H1 (cell line): ENCODE measurements at regions not wholly inside any gene's neighbourhood (a gene's known extent, or its start where the extent isn't known, plus 50 kb on each side); places are given as distances from the start of the nearest gene placed in this dataset.

ENCODE experiments used
- CTCF ChIA-PET: fragments of 300-600 bp; sonication (Branson Sonifier 250); formaldehyde crosslinking; loops from one replicate; lab custom pipeline; 2021; ENCODE audit not compliant: partially characterized antibody; lab: Charles Lee
- POLR2A ChIA-PET: fragments of 300-600 bp; sonication (Branson Sonifier 250); formaldehyde crosslinking; loops from one replicate; lab custom pipeline; 2021; ENCODE audit warnings: inconsistent platforms; ENCODE audit not compliant: partially characterized antibody; lab: Charles Lee
- DNase-seq, 2 experiments: peaks; one replicate each; pipeline versions ENCODE4 v3.0.0 to v3.0.0-alpha.2; 2010 to 2022; ENCODE audit warnings: low spot score in 2 of 2, low read depth in 1 of 2, mixed read lengths in 1 of 2
- FAIRE-seq: peaks from 2 replicates; lab custom pipeline; 2011; peaks lifted over from hg19 to GRCh38; lab: Jason Lieb, UNC
- H2AFZ ChIP-seq: 2 replicates; pipeline ENCODE4 v1.8.1; 2012; ENCODE audit warnings: low read length, inconsistent platforms
- H2AK5ac ChIP-seq: 2 replicates; pipeline ENCODE4 v1.6.1; 2013; ENCODE audit warnings: low read depth, low read length
- H2BK120ac ChIP-seq: replicated peaks from 2 replicates; pipeline ENCODE3; 2013; ENCODE audit warnings: low read depth, low read length, inconsistent platforms
- H2BK12ac ChIP-seq: 2 replicates; pipeline ENCODE4 v1.6.1; 2013; ENCODE audit warnings: low read depth, low read length
- H2BK15ac ChIP-seq: 2 replicates; pipeline ENCODE4 v1.6.1; 2013; ENCODE audit warnings: low read length
- H2BK20ac ChIP-seq: 2 replicates; pipeline ENCODE4 v1.6.1; 2013; ENCODE audit warnings: low read length
- H2BK5ac ChIP-seq: 2 replicates; pipeline ENCODE4 v1.6.1; 2013; ENCODE audit warnings: low read depth, low read length
- H3K14ac ChIP-seq: 2 replicates; pipeline ENCODE4 v1.6.1; 2013; ENCODE audit warnings: inconsistent platforms; ENCODE audit not compliant: insufficient read length
- H3K18ac ChIP-seq: 2 replicates; pipeline ENCODE4 v1.6.1; 2013; ENCODE audit warnings: low read length; ENCODE audit errors: extremely low read depth
- H3K23ac ChIP-seq: 2 replicates; pipeline ENCODE4 v1.6.1; 2013; ENCODE audit warnings: inconsistent platforms; ENCODE audit not compliant: insufficient read length
- H3K23me2 ChIP-seq: 2 replicates; pipeline ENCODE4 v1.6.1; 2013; ENCODE audit warnings: low read depth, low read length
- H3K27ac ChIP-seq: 2 replicates; pipeline ENCODE4 v1.6.1; 2011; ENCODE audit warnings: low read depth, low read length, inconsistent platforms
- H3K27me3 ChIP-seq, 4 experiments: replicated peaks in 1 of 4; 1 replicate in 1 of 4; 2 replicates in 3 of 4; pipeline versions ENCODE4 v1.6.1 to v1.8.1; 2011 to 2013; ENCODE audit warnings: low read length in 3 of 4, mild to moderate bottlenecking in 3 of 4, inconsistent platforms in 2 of 4, mixed read lengths in 2 of 4, moderate library complexity in 1 of 4; ENCODE audit not compliant: control insufficient read depth in 3 of 4, insufficient read depth in 3 of 4; ENCODE audit errors: extremely low read depth in 1 of 4
- H3K36me3 ChIP-seq, 4 experiments: 2 replicates each; pipeline versions ENCODE4 v1.6.1 to v1.8.1; 2011 to 2013; ENCODE audit warnings: mild to moderate bottlenecking in 4 of 4, low read length in 3 of 4, moderate library complexity in 2 of 4, control low read depth in 1 of 4, inconsistent platforms in 1 of 4; ENCODE audit not compliant: insufficient read depth in 4 of 4, control insufficient read depth in 2 of 4
- H3K4ac ChIP-seq: replicated peaks from 2 replicates; pipeline ENCODE3; 2013; ENCODE audit warnings: low read length, low read depth, mixed read lengths, inconsistent platforms; ENCODE audit not compliant: insufficient read length
- H3K4me1 ChIP-seq, 4 experiments: replicated peaks in 1 of 4; 1 replicate in 1 of 4; 2 replicates in 3 of 4; pipeline versions ENCODE4 v1.6.1 to v1.8.1; 2011 to 2013; ENCODE audit warnings: low read length in 3 of 4, inconsistent platforms in 2 of 4, mixed read lengths in 1 of 4; ENCODE audit not compliant: insufficient read depth in 4 of 4, control insufficient read depth in 3 of 4
- H3K4me2 ChIP-seq, 2 experiments: 2 replicates each; pipeline versions ENCODE4 v1.6.1 to v1.8.1; 2011 to 2013; ENCODE audit warnings: low read depth in 2 of 2, low read length in 2 of 2, control low read depth in 1 of 2, inconsistent platforms in 1 of 2, mild to moderate bottlenecking in 1 of 2; ENCODE audit not compliant: insufficient read depth in 1 of 2
- H3K4me3 ChIP-seq, 4 experiments: fragments of 200-600, 300-600 bp in 1 of 4; sonication (generic), shearing (Covaris generic), sonication (Bioruptor Twin) in 1 of 4; 2 replicates each; pipeline versions ENCODE4 v1.5.1 to v1.8.1; 2011 to 2016; ENCODE audit warnings: low read length in 4 of 4, low read depth in 3 of 4, control low read depth in 2 of 4, inconsistent platforms in 2 of 4, mild to moderate bottlenecking in 2 of 4, mixed read lengths in 1 of 4, moderate library complexity in 1 of 4; ENCODE audit not compliant: insufficient read depth in 2 of 4; ENCODE audit errors: extremely low read depth in 1 of 4
- H3K56ac ChIP-seq: replicated peaks from 2 replicates; pipeline ENCODE3; 2013; ENCODE audit warnings: low read depth, mild to moderate bottlenecking, mixed read lengths, low read length, inconsistent platforms; ENCODE audit not compliant: insufficient read length
- H3K79me1 ChIP-seq: 2 replicates; pipeline ENCODE4 v1.6.1; 2013; ENCODE audit warnings: low read depth, low read length, control low read depth
- H3K79me2 ChIP-seq, 2 experiments: 2 replicates each; pipeline versions ENCODE4 v1.6.1 to v1.8.1; 2012 to 2013; ENCODE audit warnings: low read length in 2 of 2, mild to moderate bottlenecking in 2 of 2, inconsistent platforms in 1 of 2; ENCODE audit not compliant: insufficient read depth in 2 of 2, control insufficient read depth in 1 of 2
- H3K9ac ChIP-seq, 4 experiments: replicated peaks in 1 of 4; 1 replicate in 1 of 4; 2 replicates in 3 of 4; pipeline versions ENCODE4 v1.6.1 to v1.8.1; 2011 to 2013; ENCODE audit warnings: low read depth in 3 of 4, low read length in 3 of 4, control low read depth in 2 of 4, mild to moderate bottlenecking in 2 of 4, moderate library complexity in 2 of 4, inconsistent platforms in 1 of 4; ENCODE audit errors: extremely low read depth in 1 of 4
- H3K9me3 ChIP-seq, 2 experiments: 2 replicates each; pipeline versions ENCODE4 v1.6.1 to v1.8.1; 2012 to 2013; ENCODE audit warnings: mild to moderate bottlenecking in 2 of 2, moderate library complexity in 2 of 2, control low read depth in 1 of 2, inconsistent platforms in 1 of 2, low read depth in 1 of 2, low read length in 1 of 2, mixed read lengths in 1 of 2; ENCODE audit not compliant: insufficient read depth in 2 of 2
- H4K20me1 ChIP-seq, 2 experiments: replicated peaks in 1 of 2; 2 replicates each; pipeline versions ENCODE3 to v1.8.1; 2011 to 2013; ENCODE audit warnings: inconsistent platforms in 2 of 2, low read length in 2 of 2, mild to moderate bottlenecking in 1 of 2; ENCODE audit not compliant: insufficient read depth in 2 of 2, control insufficient read depth in 1 of 2
- H4K5ac ChIP-seq: 2 replicates; pipeline ENCODE4 v1.6.1; 2013; ENCODE audit warnings: low read length, low read depth, mixed read lengths, inconsistent platforms; ENCODE audit not compliant: insufficient read length
- H4K8ac ChIP-seq: 2 replicates; pipeline ENCODE4 v1.8.0; 2013; ENCODE audit warnings: mild to moderate bottlenecking, moderate library complexity, low read length, inconsistent platforms; ENCODE audit not compliant: insufficient read depth; ENCODE audit errors: extremely low read depth
- H4K91ac ChIP-seq: replicated peaks from 2 replicates; pipeline ENCODE3; 2013; ENCODE audit warnings: low read length, mixed read lengths, inconsistent platforms; ENCODE audit not compliant: insufficient read length
- BACH1 ChIP-seq: IDR thresholded peaks from 2 replicates; pipeline ENCODE4 v1.6.1; 2012; ENCODE audit warnings: low read length, improper control_type of control experiment
- CHD2 ChIP-seq: IDR thresholded peaks from 2 replicates; pipeline ENCODE4 v1.6.1; 2012; ENCODE audit warnings: low read length, improper control_type of control experiment
- CREB1 ChIP-seq: IDR thresholded peaks from 2 replicates; pipeline ENCODE4 v1.6.1; 2012; ENCODE audit warnings: inconsistent platforms
- EZH2 ChIP-seq: fragments of 200-600 bp; sonication (generic); IDR thresholded peaks from 2 replicates; pipeline ENCODE4 v1.7.1; 2012; ENCODE audit warnings: low read depth, mild to moderate bottlenecking, moderate library complexity, low read length, inconsistent platforms; ENCODE audit not compliant: severe bottlenecking
- GABPA ChIP-seq: IDR thresholded peaks from 2 replicates; pipeline ENCODE4 v1.6.1; 2011; ENCODE audit warnings: mild to moderate bottlenecking, low read length, moderate library complexity, borderline replicate concordance; ENCODE audit not compliant: insufficient read depth
- POU5F1 ChIP-seq: IDR thresholded peaks from 2 replicates; pipeline ENCODE4 v1.6.1; 2011; ENCODE audit warnings: low read depth, mild to moderate bottlenecking, low read length, moderate library complexity
- RBBP5 ChIP-seq: IDR thresholded peaks from 2 replicates; pipeline ENCODE4 v1.7.1; 2012; ENCODE audit warnings: low read depth, mild to moderate bottlenecking, inconsistent platforms, low read length, moderate library complexity, borderline replicate concordance
- RFX5 ChIP-seq: IDR thresholded peaks from 2 replicates; pipeline ENCODE4 v1.6.1; 2011; ENCODE audit warnings: low read depth, low read length, improper control_type of control experiment, borderline replicate concordance
- RXRA ChIP-seq: IDR thresholded peaks from 2 replicates; pipeline ENCODE4 v1.6.1; 2011; ENCODE audit warnings: low read depth, mild to moderate bottlenecking, low read length, moderate library complexity; ENCODE audit not compliant: insufficient read depth
- SIX5 ChIP-seq: IDR thresholded peaks from 2 replicates; pipeline ENCODE4 v1.6.1; 2011; ENCODE audit warnings: mild to moderate bottlenecking, low read depth, low read length
- SP4 ChIP-seq: IDR thresholded peaks from 2 replicates; pipeline ENCODE4 v1.6.1; 2012; ENCODE audit warnings: low read length, inconsistent platforms
- TAF1 ChIP-seq: IDR thresholded peaks from 2 replicates; pipeline ENCODE4 v1.6.1; 2011; ENCODE audit warnings: mild to moderate bottlenecking, low read depth, low read length
- TCF12 ChIP-seq: IDR thresholded peaks from 2 replicates; pipeline ENCODE4 v1.6.1; 2011; ENCODE audit warnings: low read depth, mild to moderate bottlenecking, low read length
- TEAD4 ChIP-seq: IDR thresholded peaks from 2 replicates; pipeline ENCODE4 v1.6.1; 2012; ENCODE audit warnings: low read depth, low read length, inconsistent platforms, mixed read lengths
- WGBS, 2 experiments: shearing (Covaris generic) in 1 of 2; methylation state at CpG; one replicate each; pipeline versions ENCODE4 v1.1.6 to v1.1.7; 2013 to 2015; ENCODE audit warnings: low lambda C conversion rate in 2 of 2, mixed read lengths in 2 of 2, inconsistent platforms in 1 of 2, low coverage in 1 of 2, missing lambda C conversion rate in 1 of 2; ENCODE audit not compliant: insufficient replicate concordance in 2 of 2, insufficient coverage in 1 of 2, insufficient read length in 1 of 2; ENCODE audit errors: extremely low coverage in 1 of 2, missing lambda C conversion rate in 1 of 2; 5-methylcytosine and 5-hydroxymethylcytosine counted together
- TF ChIP-seq, protein P1 (sequence below): IDR thresholded peaks from 2 replicates; pipeline ENCODE4 v1.6.1; 2011; ENCODE audit warnings: low read length, improper control_type of control experiment

DNA sequence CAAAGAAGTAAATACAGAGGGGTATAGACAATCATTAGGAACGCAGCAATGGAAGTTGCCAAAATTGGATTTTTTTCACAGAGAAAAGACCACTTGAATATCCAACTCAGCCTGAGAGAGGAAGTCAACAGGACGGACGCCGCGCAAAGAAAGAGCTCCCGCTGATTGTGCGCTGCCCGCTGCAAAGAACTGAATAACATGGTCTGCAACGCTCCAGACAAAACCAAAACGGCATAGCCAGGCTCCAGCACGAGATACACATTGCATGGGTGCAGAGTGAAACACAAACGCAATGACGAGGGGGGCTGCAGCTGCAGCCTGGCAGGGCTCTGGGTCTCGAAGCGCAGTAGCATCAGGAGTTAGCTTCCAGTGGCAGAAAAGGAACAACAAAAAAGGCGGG, 113.9 kb upstream of the MGMT start:
- FAIRE-seq (no peak), DNase-seq (no peak)
- no peak overlapping the region for H3K18ac ChIP-seq
- 94% methylated on average over 16 of the region's 16 CpGs; no CpG with 5 or more reads in 1 of the 2 experiments for WGBS, 2 experiments
- no peaks in the 10 kb centered on the region; the same call in 1 of the 2 replicates for H3K23me2 ChIP-seq
- H3K27me3 ChIP-seq: no peaks in the 10 kb centered on the region
- ChIA-PET CTCF (interaction anchor here (0.7 kb wide), 1 partner anchor 21 kb away, joined by 3 read pairs; no protein-coding TSS in a partner anchor), POLR2A (no interaction called here)
- H3K4ac ChIP-seq: no peak overlapping the region
- no peak overlapping the region for H2BK5ac ChIP-seq
- no peak overlapping the region for H3K23ac ChIP-seq
- H3K27ac ChIP-seq: no peak overlapping the region
- no peaks in the 10 kb centered on the region for H3K36me3 ChIP-seq
- H3K79me2 ChIP-seq: no peaks in the 10 kb centered on the region
- no peak overlapping the region for H4K91ac ChIP-seq
- H4K8ac ChIP-seq: no peak overlapping the region
- no peak overlapping the region for H2BK12ac ChIP-seq
- H3K9me3 ChIP-seq: peaks cover 7 to 16% of the 10 kb centered on the region in 2 experiments; a peak in 2 of 4 replicates
- no peak overlapping the region for H2BK15ac ChIP-seq
- H3K4me2 ChIP-seq: no peak overlapping the region
- no peak overlapping the region for H2BK120ac ChIP-seq
- no peak overlapping the region for H4K5ac ChIP-seq
- no peak overlapping the region for H2AK5ac ChIP-seq
- no peak overlapping the region for H3K4me3 ChIP-seq
- no peak overlapping the region for H3K56ac ChIP-seq
- H2BK20ac ChIP-seq: no peak overlapping the region
- H3K79me1 ChIP-seq: no peaks in the 10 kb centered on the region
- H3K9ac ChIP-seq: no peak overlapping the region
- no peaks in the 10 kb centered on the region for H4K20me1 ChIP-seq
- no peak overlapping the region for H3K14ac ChIP-seq
- H3K4me1 ChIP-seq: no peaks in the 10 kb centered on the region; a peak in 1 of 7 replicates
- peak overlapping the region; percentile 9; the same call in 1 of the 2 replicates for H2AFZ ChIP-seq
- TF ChIP-seq EZH2 (no peak), TCF12 (no peak), GABPA (no peak), TEAD4 (no peak), BACH1 (no peak), SP4 (no peak), POU5F1 (no peak), RBBP5 (no peak), RXRA (no peak), CREB1 (no peak), SIX5 (no peak), CHD2 (no peak), TAF1 (no peak), RFX5 (no peak)
- TF ChIP-seq, protein P1, sequence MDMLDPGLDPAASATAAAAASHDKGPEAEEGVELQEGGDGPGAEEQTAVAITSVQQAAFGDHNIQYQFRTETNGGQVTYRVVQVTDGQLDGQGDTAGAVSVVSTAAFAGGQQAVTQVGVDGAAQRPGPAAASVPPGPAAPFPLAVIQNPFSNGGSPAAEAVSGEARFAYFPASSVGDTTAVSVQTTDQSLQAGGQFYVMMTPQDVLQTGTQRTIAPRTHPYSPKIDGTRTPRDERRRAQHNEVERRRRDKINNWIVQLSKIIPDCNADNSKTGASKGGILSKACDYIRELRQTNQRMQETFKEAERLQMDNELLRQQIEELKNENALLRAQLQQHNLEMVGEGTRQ: no peak
